ENCODE measurements at regions not wholly inside any gene's neighbourhood (a gene's known extent, or its start where the extent isn't known, plus 50 kb on each side); places are given as distances from the start of the nearest gene placed in this dataset.

DNA sequence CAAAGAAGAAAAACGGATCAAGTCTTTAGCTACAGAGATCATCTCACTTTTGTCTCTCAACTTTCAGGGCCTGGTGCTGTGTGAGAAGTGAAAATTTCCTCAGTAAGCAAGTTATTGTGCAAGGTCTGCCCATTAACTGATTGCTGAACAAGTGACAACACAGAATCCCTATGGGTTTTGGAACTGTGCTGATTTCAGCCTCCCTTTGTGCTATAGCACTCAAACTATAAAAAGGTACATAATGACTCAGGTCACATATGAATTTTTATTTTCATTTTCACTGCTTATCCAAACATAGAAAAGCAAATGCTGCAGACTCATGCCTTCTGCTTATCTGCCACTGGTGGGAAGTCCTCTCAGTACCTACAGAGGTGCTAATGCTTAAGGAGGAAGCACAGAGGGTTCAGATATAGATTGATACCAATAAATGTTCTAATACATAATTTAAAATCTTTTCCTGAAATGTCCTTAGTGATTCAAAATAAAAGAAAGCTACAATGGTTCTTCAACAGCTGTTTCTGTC lies 576.2 kb upstream of the CT83 start:
- no peak overlapping the region for H4K12ac ChIP-seq (ENCODE audit: low read depth, low read length)
- no peaks in the 10 kb centered on the region for H3K79me2 ChIP-seq (ENCODE audit: control insufficient read depth, insufficient read depth, low read length, poor library complexity)
- no peak overlapping the region for H2AFZ ChIP-seq (ENCODE audit: insufficient read depth, low read length, poor library complexity)
- H3K36me3 ChIP-seq (ENCODE audit: control insufficient read depth in 1 of 2, insufficient read depth in 2 of 2, low read length in 2 of 2) = no peaks in the 10 kb centered on the region
- DNase-seq = no peak
- H3K9me3 ChIP-seq (ENCODE audit: insufficient read depth, low read depth, low read length) = no peaks in the 10 kb centered on the region
- no peak overlapping the region for H3K4ac ChIP-seq (ENCODE audit: low read depth, low read length)
- H4K8ac ChIP-seq (ENCODE audit: low read depth, low read length) = no peak overlapping the region
- no peak overlapping the region for H3K4me2 ChIP-seq (ENCODE audit: low read length)
- no peak overlapping the region for H3K18ac ChIP-seq (ENCODE audit: low read length)
- no peak overlapping the region for H3K4me3 ChIP-seq (ENCODE audit: low read depth, low read length)
- H2AK5ac ChIP-seq (ENCODE audit: low read length) = no peak overlapping the region
- no peak overlapping the region for H3K9ac ChIP-seq (ENCODE audit: low read length)
- H2BK5ac ChIP-seq (ENCODE audit: low read depth, low read length, poor library complexity) = no peak overlapping the region
- no peak overlapping the region for H3K27ac ChIP-seq (ENCODE audit: low read depth, low read length)
- no peak overlapping the region for H2BK120ac ChIP-seq (ENCODE audit: insufficient read depth, low read length, poor library complexity)
- no peaks in the 10 kb centered on the region for H3K79me1 ChIP-seq (ENCODE audit: low read length)
- no peak overlapping the region for H3K14ac ChIP-seq (ENCODE audit: low read length)
- no peak overlapping the region for H4K91ac ChIP-seq (ENCODE audit: low read depth, low read length)
- no CpG with 5 or more reads among the region's 1 CpG for WGBS (ENCODE audit: extremely low coverage, insufficient coverage, insufficient read length)
- no peak overlapping the region for H3K23ac ChIP-seq (ENCODE audit: low read length)
- H3K27me3 ChIP-seq (ENCODE audit: insufficient read depth, low read length) = no peaks in the 10 kb centered on the region
- H3K4me1 ChIP-seq (ENCODE audit: control insufficient read depth in 1 of 2, insufficient read depth in 2 of 2, low read length in 2 of 2) = no peaks in the 10 kb centered on the region
- H2BK12ac ChIP-seq (ENCODE audit: low read length) = no peak overlapping the region

GRCh38 chrX:117010243-117010642 lies 547.5 kb upstream of the CT83 start:
- H3K79me2 ChIP-seq (ENCODE audit: control insufficient read depth, insufficient read depth, low read length, poor library complexity) = no peaks in the 10 kb centered on the region
- H2BK120ac ChIP-seq (ENCODE audit: insufficient read depth, low read length, poor library complexity) = no peak overlapping the region
- H3K27me3 ChIP-seq (ENCODE audit: insufficient read depth, low read length) = no peaks in the 10 kb centered on the region
- H3K9ac ChIP-seq (ENCODE audit: low read length) = no peak overlapping the region
- no peak overlapping the region for H4K12ac ChIP-seq (ENCODE audit: low read depth, low read length)
- H3K18ac ChIP-seq (ENCODE audit: low read length) = no peak overlapping the region
- no peaks in the 10 kb centered on the region for H3K4me1 ChIP-seq (ENCODE audit: control insufficient read depth in 1 of 2, insufficient read depth in 2 of 2, low read length in 2 of 2)
- no peak overlapping the region for H2BK12ac ChIP-seq (ENCODE audit: low read length)
- H2AFZ ChIP-seq (ENCODE audit: insufficient read depth, low read length, poor library complexity) = no peak overlapping the region
- H2BK5ac ChIP-seq (ENCODE audit: low read depth, low read length, poor library complexity) = no peak overlapping the region
- H3K23ac ChIP-seq (ENCODE audit: low read length) = no peak overlapping the region
- H3K79me1 ChIP-seq (ENCODE audit: low read length) = no peaks in the 10 kb centered on the region
- no peak overlapping the region for H4K91ac ChIP-seq (ENCODE audit: low read depth, low read length)
- no peak overlapping the region for H3K4ac ChIP-seq (ENCODE audit: low read depth, low read length)
- no peak overlapping the region for H3K4me3 ChIP-seq (ENCODE audit: low read depth, low read length)
- H3K36me3 ChIP-seq (ENCODE audit: control insufficient read depth in 1 of 2, insufficient read depth in 2 of 2, low read length in 2 of 2) = no peaks in the 10 kb centered on the region
- no peak for DNase-seq
- H3K27ac ChIP-seq (ENCODE audit: low read depth, low read length) = no peak overlapping the region
- no peaks in the 10 kb centered on the region for H3K9me3 ChIP-seq (ENCODE audit: insufficient read depth, low read depth, low read length)
- H3K14ac ChIP-seq (ENCODE audit: low read length) = no peak overlapping the region
- H2AK5ac ChIP-seq (ENCODE audit: low read length) = no peak overlapping the region
- no peak overlapping the region for H4K8ac ChIP-seq (ENCODE audit: low read depth, low read length)
- H3K4me2 ChIP-seq (ENCODE audit: low read length) = no peak overlapping the region

DNA sequence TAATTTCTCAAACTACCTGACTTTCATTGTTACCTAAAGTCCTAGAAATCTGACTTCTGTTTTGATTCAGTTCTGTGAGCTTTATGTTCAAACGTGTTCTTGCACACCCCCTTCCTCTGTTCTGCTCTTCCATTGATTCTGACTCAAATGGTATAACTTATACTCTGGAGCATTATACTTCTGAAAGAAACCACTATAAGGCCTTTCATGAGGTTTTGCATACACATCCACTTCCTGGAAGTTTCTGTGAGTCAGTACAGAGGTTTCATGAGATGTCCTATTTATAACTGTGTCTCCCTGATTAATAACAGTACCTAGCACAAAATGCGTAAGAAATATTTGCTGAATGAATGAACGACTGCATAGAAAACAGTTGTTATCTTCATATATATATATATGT lies 540.2 kb upstream of the CT83 start:
- H3K18ac ChIP-seq (ENCODE audit: low read length) = no peak overlapping the region
- no peaks in the 10 kb centered on the region for H3K27me3 ChIP-seq (ENCODE audit: insufficient read depth, low read length)
- H2AK5ac ChIP-seq (ENCODE audit: low read length) = no peak overlapping the region
- no peaks in the 10 kb centered on the region for H3K4me1 ChIP-seq (ENCODE audit: control insufficient read depth in 1 of 2, insufficient read depth in 2 of 2, low read length in 2 of 2)
- no peak overlapping the region for H3K14ac ChIP-seq (ENCODE audit: low read length)
- no peak overlapping the region for H2BK5ac ChIP-seq (ENCODE audit: low read depth, low read length, poor library complexity)
- H3K23ac ChIP-seq (ENCODE audit: low read length) = no peak overlapping the region
- no peak overlapping the region for H4K8ac ChIP-seq (ENCODE audit: low read depth, low read length)
- no peak overlapping the region for H3K4ac ChIP-seq (ENCODE audit: low read depth, low read length)
- no peak overlapping the region for H4K12ac ChIP-seq (ENCODE audit: low read depth, low read length)
- no peak overlapping the region for H3K9ac ChIP-seq (ENCODE audit: low read length)
- WGBS (ENCODE audit: extremely low coverage, insufficient coverage, insufficient read length) = no CpG with 5 or more reads among the region's 3 CpGs
- no peak overlapping the region for H4K91ac ChIP-seq (ENCODE audit: low read depth, low read length)
- H2BK120ac ChIP-seq (ENCODE audit: insufficient read depth, low read length, poor library complexity) = no peak overlapping the region
- no peak for DNase-seq
- no peak overlapping the region for H2AFZ ChIP-seq (ENCODE audit: insufficient read depth, low read length, poor library complexity)
- no peaks in the 10 kb centered on the region for H3K36me3 ChIP-seq (ENCODE audit: control insufficient read depth in 1 of 2, insufficient read depth in 2 of 2, low read length in 2 of 2)
- H3K9me3 ChIP-seq (ENCODE audit: insufficient read depth, low read depth, low read length) = no peaks in the 10 kb centered on the region
- H3K27ac ChIP-seq (ENCODE audit: low read depth, low read length) = no peak overlapping the region
- no peaks in the 10 kb centered on the region for H3K79me2 ChIP-seq (ENCODE audit: control insufficient read depth, insufficient read depth, low read length, poor library complexity)
- no peak overlapping the region for H2BK12ac ChIP-seq (ENCODE audit: low read length)
- no peaks in the 10 kb centered on the region for H3K79me1 ChIP-seq (ENCODE audit: low read length)
- no peak overlapping the region for H3K4me3 ChIP-seq (ENCODE audit: low read depth, low read length)
- H3K4me2 ChIP-seq (ENCODE audit: low read length) = no peak overlapping the region

GRCh38 chrX:116975517-116975916 lies 512.7 kb upstream of the CT83 start:
- H3K4me3 ChIP-seq (ENCODE audit: low read depth, low read length) = no peak overlapping the region
- no peak overlapping the region for H3K4me2 ChIP-seq (ENCODE audit: low read length)
- no peaks in the 10 kb centered on the region for H3K4me1 ChIP-seq (ENCODE audit: control insufficient read depth in 1 of 2, insufficient read depth in 2 of 2, low read length in 2 of 2)
- H2BK5ac ChIP-seq (ENCODE audit: low read depth, low read length, poor library complexity) = no peak overlapping the region
- no peak overlapping the region for H3K14ac ChIP-seq (ENCODE audit: low read length)
- H4K12ac ChIP-seq (ENCODE audit: low read depth, low read length) = no peak overlapping the region
- H3K79me2 ChIP-seq (ENCODE audit: control insufficient read depth, insufficient read depth, low read length, poor library complexity) = no peaks in the 10 kb centered on the region
- DNase-seq = no peak
- no peaks in the 10 kb centered on the region for H3K9me3 ChIP-seq (ENCODE audit: insufficient read depth, low read depth, low read length)
- no peak overlapping the region for H2AK5ac ChIP-seq (ENCODE audit: low read length)
- no peak overlapping the region for H3K9ac ChIP-seq (ENCODE audit: low read length)
- no peak overlapping the region for H4K91ac ChIP-seq (ENCODE audit: low read depth, low read length)
- H3K27ac ChIP-seq (ENCODE audit: low read depth, low read length) = no peak overlapping the region
- H3K23ac ChIP-seq (ENCODE audit: low read length) = no peak overlapping the region
- no peak overlapping the region for H2AFZ ChIP-seq (ENCODE audit: insufficient read depth, low read length, poor library complexity)
- no peak overlapping the region for H2BK12ac ChIP-seq (ENCODE audit: low read length)
- H2BK120ac ChIP-seq (ENCODE audit: insufficient read depth, low read length, poor library complexity) = no peak overlapping the region
- H3K18ac ChIP-seq (ENCODE audit: low read length) = no peak overlapping the region
- H4K8ac ChIP-seq (ENCODE audit: low read depth, low read length) = no peak overlapping the region
- H3K36me3 ChIP-seq (ENCODE audit: control insufficient read depth in 1 of 2, insufficient read depth in 2 of 2, low read length in 2 of 2) = no peaks in the 10 kb centered on the region
- H3K27me3 ChIP-seq (ENCODE audit: insufficient read depth, low read length) = no peaks in the 10 kb centered on the region
- H3K79me1 ChIP-seq (ENCODE audit: low read length) = no peaks in the 10 kb centered on the region
- no peak overlapping the region for H3K4ac ChIP-seq (ENCODE audit: low read depth, low read length)
